ENCODE measurements at regions not wholly inside any gene's neighbourhood (a gene's known extent, or its start where the extent isn't known, plus 50 kb on each side); places are given as distances from the start of the nearest gene placed in this dataset.

DNA sequence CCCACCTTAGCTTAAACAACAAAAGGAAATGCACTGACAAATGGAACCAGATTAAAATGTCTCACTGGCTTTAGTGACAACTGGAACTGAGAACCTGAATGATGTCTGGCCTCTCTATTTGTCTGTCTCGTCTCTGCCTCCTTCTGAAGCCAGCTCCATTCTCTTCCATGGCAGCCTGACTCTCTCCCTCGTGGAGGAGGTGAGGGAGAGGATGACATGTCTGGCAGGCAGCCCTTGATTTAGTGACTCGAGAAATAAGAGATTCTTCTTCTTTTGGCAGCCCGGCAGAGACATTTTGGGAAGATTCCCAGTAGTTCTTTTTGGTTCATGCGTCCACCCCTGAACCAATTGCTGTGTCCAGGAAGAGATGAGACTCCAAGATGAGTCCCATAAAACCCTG, 131.7 kb downstream of the KLF5 start:
- no peak for TF ChIP-seq POLR2A (IDR thresholded peaks at IDR 0.05)
- TF ChIP-seq, protein P1, sequence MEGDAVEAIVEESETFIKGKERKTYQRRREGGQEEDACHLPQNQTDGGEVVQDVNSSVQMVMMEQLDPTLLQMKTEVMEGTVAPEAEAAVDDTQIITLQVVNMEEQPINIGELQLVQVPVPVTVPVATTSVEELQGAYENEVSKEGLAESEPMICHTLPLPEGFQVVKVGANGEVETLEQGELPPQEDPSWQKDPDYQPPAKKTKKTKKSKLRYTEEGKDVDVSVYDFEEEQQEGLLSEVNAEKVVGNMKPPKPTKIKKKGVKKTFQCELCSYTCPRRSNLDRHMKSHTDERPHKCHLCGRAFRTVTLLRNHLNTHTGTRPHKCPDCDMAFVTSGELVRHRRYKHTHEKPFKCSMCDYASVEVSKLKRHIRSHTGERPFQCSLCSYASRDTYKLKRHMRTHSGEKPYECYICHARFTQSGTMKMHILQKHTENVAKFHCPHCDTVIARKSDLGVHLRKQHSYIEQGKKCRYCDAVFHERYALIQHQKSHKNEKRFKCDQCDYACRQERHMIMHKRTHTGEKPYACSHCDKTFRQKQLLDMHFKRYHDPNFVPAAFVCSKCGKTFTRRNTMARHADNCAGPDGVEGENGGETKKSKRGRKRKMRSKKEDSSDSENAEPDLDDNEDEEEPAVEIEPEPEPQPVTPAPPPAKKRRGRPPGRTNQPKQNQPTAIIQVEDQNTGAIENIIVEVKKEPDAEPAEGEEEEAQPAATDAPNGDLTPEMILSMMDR (IDR thresholded peaks at IDR 0.05): no peak

All from body of pancreas (tissue), 4 donors.